ENCODE measurements at regions not wholly inside any gene's neighbourhood (a gene's known extent, or its start where the extent isn't known, plus 50 kb on each side); places are given as distances from the start of the nearest gene placed in this dataset.

DNA sequence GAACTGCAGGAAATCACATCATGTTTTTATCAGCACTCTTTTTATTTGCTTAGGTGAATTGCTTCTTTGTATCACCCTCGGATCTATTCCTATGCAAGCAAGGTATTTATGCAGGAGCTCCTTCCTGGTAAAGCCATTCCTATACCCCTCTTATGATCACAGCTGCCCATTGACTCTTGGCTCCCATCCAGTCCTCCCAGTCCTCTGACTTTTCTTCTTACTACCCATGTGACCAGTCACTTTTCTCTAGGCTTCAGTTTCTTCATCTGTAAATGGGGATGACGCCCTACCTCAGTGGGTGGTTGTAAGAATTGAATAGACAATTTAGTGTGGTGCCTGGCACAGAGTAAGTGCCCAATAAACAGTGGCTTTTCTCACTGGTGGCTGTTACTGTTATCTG, 144.9 kb downstream of the FHIP1A start:
- TF ChIP-seq, protein P1, sequence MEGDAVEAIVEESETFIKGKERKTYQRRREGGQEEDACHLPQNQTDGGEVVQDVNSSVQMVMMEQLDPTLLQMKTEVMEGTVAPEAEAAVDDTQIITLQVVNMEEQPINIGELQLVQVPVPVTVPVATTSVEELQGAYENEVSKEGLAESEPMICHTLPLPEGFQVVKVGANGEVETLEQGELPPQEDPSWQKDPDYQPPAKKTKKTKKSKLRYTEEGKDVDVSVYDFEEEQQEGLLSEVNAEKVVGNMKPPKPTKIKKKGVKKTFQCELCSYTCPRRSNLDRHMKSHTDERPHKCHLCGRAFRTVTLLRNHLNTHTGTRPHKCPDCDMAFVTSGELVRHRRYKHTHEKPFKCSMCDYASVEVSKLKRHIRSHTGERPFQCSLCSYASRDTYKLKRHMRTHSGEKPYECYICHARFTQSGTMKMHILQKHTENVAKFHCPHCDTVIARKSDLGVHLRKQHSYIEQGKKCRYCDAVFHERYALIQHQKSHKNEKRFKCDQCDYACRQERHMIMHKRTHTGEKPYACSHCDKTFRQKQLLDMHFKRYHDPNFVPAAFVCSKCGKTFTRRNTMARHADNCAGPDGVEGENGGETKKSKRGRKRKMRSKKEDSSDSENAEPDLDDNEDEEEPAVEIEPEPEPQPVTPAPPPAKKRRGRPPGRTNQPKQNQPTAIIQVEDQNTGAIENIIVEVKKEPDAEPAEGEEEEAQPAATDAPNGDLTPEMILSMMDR (IDR thresholded peaks at IDR 0.05) = no peak
- TF ChIP-seq POLR2A (IDR thresholded peaks at IDR 0.05; ENCODE audit: low read depth) = no peak

Data from esophagus muscularis mucosa (tissue), 3 donors.